Kidney (tissue), 13 donors: ENCODE measurements at regions not wholly inside any gene's neighbourhood (a gene's known extent, or its start where the extent isn't known, plus 50 kb on each side); places are given as distances from the start of the nearest gene placed in this dataset.

ENCODE experiments used
- DNase-seq, 5 donors: peaks; one replicate each; pipeline ENCODE4 v3.0.0-alpha.2; 2013 to 2020
- FAIRE-seq: peaks from 2 replicates; lab custom pipeline; 2012; peaks lifted over from hg19 to GRCh38; lab: Jason Lieb, UNC
- H3K27ac ChIP-seq, 2 donors: one replicate each; pipeline ENCODE4 v1.7.0; 2013; ENCODE audit warnings: low read depth in 2 of 2, low read length in 2 of 2, inconsistent platforms in 1 of 2
- H3K27me3 ChIP-seq: one replicate; pipeline ENCODE4 v1.7.1; 2013; ENCODE audit warnings: low read length, inconsistent platforms; ENCODE audit not compliant: control insufficient read depth, insufficient read depth
- H3K36me3 ChIP-seq, 3 donors: one replicate each; pipeline versions ENCODE4 v1.7.0 to v1.7.1; 2013; ENCODE audit warnings: low read length in 3 of 3, control low read depth in 1 of 3, inconsistent platforms in 1 of 3; ENCODE audit not compliant: insufficient read depth in 3 of 3, control insufficient read depth in 2 of 3
- H3K4me1 ChIP-seq, 3 donors: one replicate each; pipeline versions ENCODE4 v1.7.0 to v1.7.1; 2013; ENCODE audit warnings: low read length in 3 of 3, inconsistent platforms in 1 of 3, low read depth in 1 of 3; ENCODE audit not compliant: control insufficient read depth in 2 of 3, insufficient read depth in 2 of 3
- H3K4me3 ChIP-seq, 3 donors: one replicate each; pipeline versions ENCODE4 v1.7.0 to v1.8.1; 2013; ENCODE audit warnings: low read length in 3 of 3, control low read depth in 1 of 3, inconsistent platforms in 1 of 3
- H3K9ac ChIP-seq, 3 donors: one replicate each; pipeline versions ENCODE4 v1.7.0 to v1.7.1; 2013; ENCODE audit warnings: low read length in 3 of 3, control low read depth in 1 of 3, inconsistent platforms in 1 of 3
- H3K9me3 ChIP-seq, 3 donors: one replicate each; pipeline versions ENCODE4 v1.7.0 to v1.7.1; 2013; ENCODE audit warnings: low read length in 3 of 3, control low read depth in 1 of 3, inconsistent platforms in 1 of 3; ENCODE audit not compliant: control insufficient read depth in 2 of 3, insufficient read depth in 1 of 3
- CTCF ChIP-seq: IDR thresholded peaks from 3 replicates; pipeline ENCODE4 v1.5.1; 2012; ENCODE audit warnings: mild to moderate bottlenecking, moderate library complexity, borderline replicate concordance; ENCODE audit not compliant: insufficient read depth; ENCODE audit errors: extremely low read depth
- intact Hi-C: fragments of 100-400 bp; cut with DNase I; formaldehyde crosslinking; loops from one replicate; pipeline ENCODE4 v1.11.1; 2022
- donor health status: control.
- donor health status: control.
- donor health status: control.
- donor health status: control.
- donor health status: control.
- donor health status: DM: yes; HTN: yes; CAD: no.
- donor health status: Normal renal cell carcinoma (clear cell type).

- Histone ChIP-seq H3K27me3 (no peaks in the 10 kb centered on the region), H3K36me3 (no peaks in the 10 kb centered on the region), H3K9ac (no peak overlapping the region), H3K4me1 (no peaks in the 10 kb centered on the region), H3K27ac (no peak overlapping the region), H3K9me3 (no peaks in the 10 kb centered on the region), H3K4me3 (no peak overlapping the region)
- intact Hi-C loops, result no loop called here
- DNase-seq (no peak), FAIRE-seq (no peak)
- no peak for TF ChIP-seq CTCF
Measured at GRCh38 chr12:58435647-58436046, 484.7 kb downstream of the LRIG3 start.

GRCh38 chr12:58441483-58441882, 478.8 kb downstream of the LRIG3 start:
- intact Hi-C loops, result no loop called here

GRCh38 chr12:58443273-58443980, 476.9 kb downstream of the LRIG3 start:
- TF ChIP-seq CTCF, result peak; percentile 36
- Histone ChIP-seq H3K4me3 (no peak overlapping the region), H3K27ac (no peak overlapping the region), H3K9me3 (no peaks in the 10 kb centered on the region), H3K27me3 (no peaks in the 10 kb centered on the region), H3K9ac (no peak overlapping the region), H3K4me1 (no peaks in the 10 kb centered on the region), H3K36me3 (no peaks in the 10 kb centered on the region)
- no peak for FAIRE-seq
- intact Hi-C loops, result no loop called here
- peak in 1 of 5 donors; percentile 11 for DNase-seq

More at GRCh38 chr12:58441483-58441882, 478.8 kb downstream of the LRIG3 start:
- FAIRE-seq (no peak), DNase-seq (no peak)
- no peak for TF ChIP-seq CTCF
- H3K4me3 ChIP-seq, result no peak overlapping the region
- H3K4me1 ChIP-seq, result no peaks in the 10 kb centered on the region
- H3K36me3 ChIP-seq, result no peaks in the 10 kb centered on the region
- no peak overlapping the region for H3K9ac ChIP-seq
- H3K27me3 ChIP-seq, result no peaks in the 10 kb centered on the region
- H3K27ac ChIP-seq, result no peak overlapping the region
- H3K9me3 ChIP-seq, result no peaks in the 10 kb centered on the region
